Neural crest cell (in vitro differentiated cells): ENCODE measurements at regions not wholly inside any gene's neighbourhood (a gene's known extent, or its start where the extent isn't known, plus 50 kb on each side); places are given as distances from the start of the nearest gene placed in this dataset.

Experiments used
- DNase-seq: peaks from one replicate; pipeline ENCODE4 v3.0.0; 2021; ENCODE audit warnings: low read depth, mixed read lengths, low spot score
- H3K27ac Mint-ChIP-seq: one replicate; pipeline ENCODE4 v1.8.0; 2021; ENCODE audit warnings: mild to moderate bottlenecking, mixed read lengths; ENCODE audit not compliant: unreplicated experiment
- H3K27me3 Mint-ChIP-seq: 2 replicates; pipeline ENCODE4 v1.8.0; 2021; ENCODE audit warnings: low read depth, mild to moderate bottlenecking, mixed read lengths
- H3K36me3 Mint-ChIP-seq: 2 replicates; pipeline ENCODE4 v1.8.0; 2021; ENCODE audit warnings: low read depth, mild to moderate bottlenecking, mixed read lengths
- H3K4me1 Mint-ChIP-seq: 2 replicates; pipeline ENCODE4 v1.8.0; 2021; ENCODE audit warnings: mixed read lengths
- H3K4me3 Mint-ChIP-seq: one replicate; pipeline ENCODE4 v1.8.0; 2021; ENCODE audit warnings: mild to moderate bottlenecking, mixed read lengths
- H3K9me3 Mint-ChIP-seq: 2 replicates; pipeline ENCODE4 v1.8.0; 2021; ENCODE audit warnings: mixed read lengths
- CTCF ChIP-seq: fragments of 200-600 bp; sonication (generic); conservative IDR thresholded peaks from 2 replicates; pipeline ENCODE4 v1.5.0; 2021; ENCODE audit warnings: antibody characterized with exemption, mild to moderate bottlenecking

- no peak for DNase-seq
- Mint-ChIP-seq H3K27me3 (peaks cover 2% of the 10 kb centered on the region), H3K27ac (no peak overlapping the region), H3K9me3 (peaks cover 3% of the 10 kb centered on the region), H3K4me3 (no peak overlapping the region), H3K36me3 (no peaks in the 10 kb centered on the region), H3K4me1 (peaks cover 11% of the 10 kb centered on the region)
- no peak for TF ChIP-seq CTCF
Observed at GRCh38 chr12:126558219-126558618, 1493.0 kb downstream of the AACS start.

- TF ChIP-seq CTCF, result no peak
- Mint-ChIP-seq H3K27ac (no peak overlapping the region), H3K36me3 (no peaks in the 10 kb centered on the region), H3K27me3 (peaks cover 7% of the 10 kb centered on the region), H3K4me1 (peaks cover 11% of the 10 kb centered on the region), H3K4me3 (no peak overlapping the region), H3K9me3 (peaks cover 3% of the 10 kb centered on the region)
- DNase-seq, result no peak
Observed at GRCh38 chr12:126558810-126559209, 1493.6 kb downstream of the AACS start.

- Mint-ChIP-seq H3K27ac (no peak overlapping the region), H3K9me3 (peaks cover 7% of the 10 kb centered on the region), H3K36me3 (no peaks in the 10 kb centered on the region), H3K4me3 (no peak overlapping the region), H3K4me1 (no peaks in the 10 kb centered on the region), H3K27me3 (peaks cover 7% of the 10 kb centered on the region)
- DNase-seq, result no peak
- no peak for TF ChIP-seq CTCF
Observed at GRCh38 chr12:126567016-126567415, 1501.8 kb downstream of the AACS start.

- no peaks in the 10 kb centered on the region for H3K4me1 Mint-ChIP-seq
Observed at GRCh38 chr12:126569706-126570105, 1504.5 kb downstream of the AACS start.

GRCh38 chr12:126570566-126570965, 1505.3 kb downstream of the AACS start:
- Mint-ChIP-seq H3K9me3 (peaks cover 7% of the 10 kb centered on the region), H3K27ac (no peak overlapping the region), H3K36me3 (no peaks in the 10 kb centered on the region), H3K27me3 (peaks cover 3% of the 10 kb centered on the region), H3K4me3 (no peak overlapping the region), H3K4me1 (no peaks in the 10 kb centered on the region)
- no peak for DNase-seq
- no peak for TF ChIP-seq CTCF

More at GRCh38 chr12:126569706-126570105, 1504.5 kb downstream of the AACS start:
- peaks cover 7% of the 10 kb centered on the region for H3K9me3 Mint-ChIP-seq
- no peaks in the 10 kb centered on the region for H3K36me3 Mint-ChIP-seq
- H3K4me3 Mint-ChIP-seq, result no peak overlapping the region
- no peak for DNase-seq
- no peak overlapping the region for H3K27ac Mint-ChIP-seq
- H3K27me3 Mint-ChIP-seq, result peaks cover 1% of the 10 kb centered on the region
- no peak for TF ChIP-seq CTCF

GRCh38 chr12:126572170-126572569, 1506.9 kb downstream of the AACS start:
- Mint-ChIP-seq H3K4me1 (no peaks in the 10 kb centered on the region), H3K27me3 (peaks cover 3% of the 10 kb centered on the region), H3K9me3 (peaks cover 4% of the 10 kb centered on the region), H3K27ac (no peak overlapping the region), H3K36me3 (no peaks in the 10 kb centered on the region), H3K4me3 (no peak overlapping the region)
- TF ChIP-seq CTCF, result no peak
- no peak for DNase-seq
